A549 (cell line): ENCODE measurements at regions not wholly inside any gene's neighbourhood (a gene's known extent, or its start where the extent isn't known, plus 50 kb on each side); places are given as distances from the start of the nearest gene placed in this dataset.

Source experiments
- ATAC-seq, 2 experiments: fragments of 200-7000 bp in 1 of 2; fragments of >200 bp in 1 of 2; cut with Nextera tagmentation in 1 of 2; cut with Tn5 transposase in 1 of 2; 3 replicates each; pipeline versions ENCODE4 v1.8.0 to v1.9.1; 2018 to 2020; ENCODE audit warnings: mild to moderate bottlenecking in 1 of 2, moderate library complexity in 1 of 2
- CTCF ChIA-PET: fragments of 300-600 bp; sonication (Branson Sonifier 250); formaldehyde crosslinking; extraction: SDS; loops from one replicate; lab custom pipeline; 2021; ENCODE audit warnings: antibody characterized with exemption, inconsistent platforms; lab: Yijun Ruan, JAX
- POLR2A ChIA-PET: fragments of 350-600 bp; formaldehyde crosslinking; extraction: SDS; loops from one replicate; lab custom pipeline; 2021; ENCODE audit warnings: antibody characterized with exemption, inconsistent platforms; lab: Yijun Ruan, JAX
- DNase-seq, 2 experiments: peaks; one replicate each; pipeline versions ENCODE4 v3.0.0 to v3.0.0-alpha.2; 2011 to 2016; ENCODE audit warnings: low read depth in 1 of 2, low spot score in 1 of 2
- FAIRE-seq: peaks from 2 replicates; lab custom pipeline; 2011; peaks lifted over from hg19 to GRCh38; lab: Jason Lieb, UNC
- H3K27ac ChIP-seq, 2 experiments: fragments of >200 bp; sonication (Bioruptor Twin); formaldehyde crosslinking; 3 replicates each; pipeline ENCODE4 v1.5.1; 2016 to 2017
- H3K4me1 ChIP-seq: fragments of >200 bp; sonication (Bioruptor Twin); formaldehyde crosslinking; 3 replicates; pipeline ENCODE4 v1.6.1; 2016
- H3K4me2 ChIP-seq: fragments of >200 bp; sonication (Bioruptor Twin); formaldehyde crosslinking; 3 replicates; pipeline ENCODE4 v1.6.1; 2016
- H3K4me3 ChIP-seq: fragments of >200 bp; sonication (Bioruptor Twin); formaldehyde crosslinking; 3 replicates; pipeline ENCODE4 v1.5.1; 2016
- H3K9me3 ChIP-seq: fragments of >200 bp; sonication (Bioruptor Twin); formaldehyde crosslinking; 3 replicates; pipeline ENCODE4 v1.6.1; 2016
- BHLHE40 ChIP-seq: IDR thresholded peaks from 2 replicates; pipeline ENCODE4 v1.6.1; 2012; ENCODE audit warnings: low read depth, low read length, inconsistent platforms
- CHD4 ChIP-seq: fragments of 200-600 bp; sonication (generic); IDR thresholded peaks from 2 replicates; pipeline ENCODE4 v1.6.1; 2016; ENCODE audit warnings: antibody characterized with exemption, mild to moderate bottlenecking, borderline replicate concordance
- E2F6 ChIP-seq: IDR thresholded peaks from 2 replicates; pipeline ENCODE4 v1.6.1; 2012; ENCODE audit warnings: low read depth, borderline replicate concordance
- EHF ChIP-seq: fragments of 250-450 bp; sonication (Bioruptor Pico); IDR thresholded peaks from 2 replicates; pipeline ENCODE4 v1.5.0; 2020; ENCODE audit warnings: mild to moderate bottlenecking
- FOXS1 ChIP-seq: fragments of 250-450 bp; sonication (Bioruptor Pico); IDR thresholded peaks from 2 replicates; pipeline ENCODE4 v1.5.0; 2020; ENCODE audit warnings: mild to moderate bottlenecking, moderate library complexity
- GATA3 ChIP-seq: IDR thresholded peaks from 2 replicates; pipeline ENCODE4 v1.6.1; 2012; ENCODE audit warnings: borderline replicate concordance
- HMGXB4 ChIP-seq: fragments of 250-450 bp; sonication (Bioruptor Pico); IDR thresholded peaks from 2 replicates; pipeline ENCODE4 v1.5.0; 2021; ENCODE audit warnings: mild to moderate bottlenecking, moderate library complexity, borderline replicate concordance
- HOXA7 ChIP-seq: fragments of 250-450 bp; sonication (Bioruptor Pico); IDR thresholded peaks from 2 replicates; pipeline ENCODE4 v1.5.0; 2020; ENCODE audit warnings: mild to moderate bottlenecking, moderate library complexity
- HOXB5 ChIP-seq: fragments of 250-450 bp; sonication (Bioruptor Pico); IDR thresholded peaks from 2 replicates; pipeline ENCODE4 v1.5.0; 2020; ENCODE audit warnings: mild to moderate bottlenecking, moderate library complexity
- JUN ChIP-seq, 2 experiments: fragments of >200 bp; sonication (Bioruptor Twin); formaldehyde crosslinking; IDR thresholded peaks; 2 replicates in 1 of 2; 3 replicates in 1 of 2; pipeline ENCODE4 v1.6.1; 2016 to 2017
- JUNB ChIP-seq: fragments of >200 bp; sonication (Bioruptor Twin); formaldehyde crosslinking; IDR thresholded peaks from 2 replicates; pipeline ENCODE4 v1.6.1; 2016
- MAX ChIP-seq: IDR thresholded peaks from 2 replicates; pipeline ENCODE4 v1.6.1; 2012
- MYC ChIP-seq: IDR thresholded peaks from 2 replicates; pipeline ENCODE4 v1.6.1; 2012; ENCODE audit warnings: mild to moderate bottlenecking, inconsistent platforms, low read length, improper control_type of control experiment, borderline replicate concordance
- NR3C1 ChIP-seq: fragments of >200 bp; sonication (Bioruptor Twin); formaldehyde crosslinking; IDR thresholded peaks from 3 replicates; pipeline ENCODE4 v1.6.1; 2017
- PHF8 ChIP-seq: fragments of 200-600 bp; sonication (generic); IDR thresholded peaks from 2 replicates; pipeline ENCODE4 v1.6.1; 2016; ENCODE audit warnings: low read depth, mild to moderate bottlenecking, antibody characterized with exemption, moderate library complexity, borderline replicate concordance
- POLR2A ChIP-seq: IDR thresholded peaks from 2 replicates; pipeline ENCODE4 v1.6.1; 2012; ENCODE audit warnings: mild to moderate bottlenecking, low read length
- POLR2AphosphoS2 ChIP-seq: conservative IDR thresholded peaks from 2 replicates; pipeline ENCODE4 v1.6.1; 2012; ENCODE audit warnings: low read length, improper control_type of control experiment, inconsistent platforms
- REST ChIP-seq: fragments of 200-600 bp; sonication (generic); IDR thresholded peaks from 2 replicates; pipeline ENCODE4 v1.6.1; 2016; ENCODE audit warnings: antibody characterized with exemption, mild to moderate bottlenecking, moderate library complexity
- RFX5 ChIP-seq: fragments of 450-650 bp; IDR thresholded peaks from 2 replicates; pipeline ENCODE4 v1.7.1; 2014; ENCODE audit warnings: antibody characterized with exemption, mild to moderate bottlenecking, moderate library complexity
- TFCP2L1 ChIP-seq: fragments of 250-450 bp; sonication (Bioruptor Pico); IDR thresholded peaks from 2 replicates; pipeline ENCODE4 v1.5.0; 2021; ENCODE audit warnings: mild to moderate bottlenecking
- ZSCAN20 ChIP-seq: fragments of 250-450 bp; sonication (Bioruptor Pico); IDR thresholded peaks from 2 replicates; pipeline ENCODE4 v1.8.0; 2022; ENCODE audit warnings: mild to moderate bottlenecking, moderate library complexity
- WGBS: methylation state at CpG from one replicate; pipeline ENCODE4 v1.1.6; 2017; ENCODE audit errors: missing lambda C conversion rate; 5-methylcytosine and 5-hydroxymethylcytosine counted together

GRCh38 chr9:107838766-107839165 lies 349.2 kb upstream of the KLF4 start:
- TF ChIP-seq HMGXB4 (CRISPR knock-in tag) (no peak), HOXA7 (CRISPR knock-in tag) (no peak)
- Histone ChIP-seq H3K4me1 (no peaks in the 10 kb centered on the region), H3K4me3 (no peak overlapping the region), H3K9me3 (no peaks in the 10 kb centered on the region), H3K4me2 (no peak overlapping the region), H3K27ac (no peak overlapping the region)
- ATAC-seq (no peak), DNase-seq (no peak), FAIRE-seq (no peak)
- WGBS = 40% methylated on average over 1 of the region's 1 CpG
- POLR2A ChIA-PET = no interaction called here
- CTCF ChIA-PET = interaction anchor here (0.7 to 1.5 kb wide), 4 partner anchors 12 to 392 kb away, joined by 3 read pairs; no protein-coding TSS in a partner anchor

- Histone ChIP-seq H3K4me3 (no peak overlapping the region), H3K4me2 (no peak overlapping the region), H3K27ac (no peak overlapping the region), H3K9me3 (no peaks in the 10 kb centered on the region), H3K4me1 (no peaks in the 10 kb centered on the region)
- no peak for TF ChIP-seq REST
- no peak for TF ChIP-seq RFX5
- TF ChIP-seq GATA3 = no peak
- TF ChIP-seq NR3C1 = no peak
- TF ChIP-seq MAX = no peak
- no peak for TF ChIP-seq EHF
- no peak for TF ChIP-seq JUN (IDR thresholded peaks at IDR 0.05)
- no peak for TF ChIP-seq BHLHE40
- no peak for TF ChIP-seq POLR2A
- TF ChIP-seq MYC = no peak
- TF ChIP-seq CHD4 = no peak
- no peak for TF ChIP-seq ZSCAN20 (CRISPR knock-in tag)
- no peak for TF ChIP-seq TFCP2L1 (CRISPR knock-in tag)
- TF ChIP-seq PHF8 = no peak
- TF ChIP-seq JUNB = no peak
- TF ChIP-seq E2F6 = no peak
- no peak for TF ChIP-seq POLR2AphosphoS2
- TF ChIP-seq FOXS1 (CRISPR knock-in tag) = no peak
- no peak for TF ChIP-seq HOXB5
- DNase-seq = no peak
- ChIA-PET CTCF (interaction anchor here (1.4 kb wide), 3 partner anchors 10 to 926 kb away, joined by 3 read pairs; no protein-coding TSS in a partner anchor), POLR2A (no interaction called here)
- no peak for ATAC-seq
- no peak for FAIRE-seq
- WGBS = 70% methylated on average over 2 of the region's 2 CpGs
Measured at GRCh38 chr9:107836300-107836699, 346.7 kb upstream of the KLF4 start.
